Kidney epithelial cell (primary cell): ENCODE measurements at regions not wholly inside any gene's neighbourhood (a gene's known extent, or its start where the extent isn't known, plus 50 kb on each side); places are given as distances from the start of the nearest gene placed in this dataset.
A peak's percentile ranks its signal among the peaks of the same experiment; 100 is the strongest.

Experiments used
- DNase-seq: peaks from one replicate; pipeline ENCODE4 v3.0.0-alpha.2; 2010; ENCODE audit warnings: low read depth
- H3K27me3 ChIP-seq: 2 replicates; pipeline ENCODE4 v1.6.0; 2011; ENCODE audit warnings: low read length; ENCODE audit not compliant: control insufficient read depth, insufficient read depth
- H3K36me3 ChIP-seq: 2 replicates; pipeline ENCODE4 v1.5.1; 2011; ENCODE audit warnings: low read length; ENCODE audit not compliant: control insufficient read depth, insufficient read depth
- H3K4me3 ChIP-seq: 2 replicates; pipeline ENCODE4 v1.5.1; 2011; ENCODE audit warnings: low read depth, mild to moderate bottlenecking, control low read depth, low read length
- CTCF ChIP-seq: IDR thresholded peaks from 2 replicates; pipeline ENCODE4 v1.5.1; 2011; ENCODE audit warnings: mild to moderate bottlenecking, moderate library complexity, low read length, control low read depth, inconsistent platforms; ENCODE audit not compliant: insufficient read depth, poor library complexity, severe bottlenecking

GRCh38 chr18:21997207-21998143, 171.9 kb upstream of the GATA6 start:
- no peak overlapping the region for H3K4me3 ChIP-seq
- no peaks in the 10 kb centered on the region for H3K36me3 ChIP-seq
- DNase-seq = no peak
- peak; percentile 73 for TF ChIP-seq CTCF
- H3K27me3 ChIP-seq = no peaks in the 10 kb centered on the region

GRCh38 chr18:21998486-21998885, 170.9 kb upstream of the GATA6 start:
- H3K27me3 ChIP-seq = no peaks in the 10 kb centered on the region
- DNase-seq = no peak
- H3K4me3 ChIP-seq = no peak overlapping the region
- TF ChIP-seq CTCF = no peak
- H3K36me3 ChIP-seq = no peaks in the 10 kb centered on the region

- Histone ChIP-seq H3K36me3 (no peaks in the 10 kb centered on the region), H3K4me3 (no peak overlapping the region), H3K27me3 (no peaks in the 10 kb centered on the region)
- DNase-seq = no peak
- no peak for TF ChIP-seq CTCF
These were observed 167.4 kb upstream of the GATA6 start for GRCh38 chr18:22001912-22002487.

GRCh38 chr18:22005191-22005841, 164.1 kb upstream of the GATA6 start:
- Histone ChIP-seq H3K36me3 (no peaks in the 10 kb centered on the region), H3K4me3 (no peak overlapping the region), H3K27me3 (no peaks in the 10 kb centered on the region)
- no peak for TF ChIP-seq CTCF
- no peak for DNase-seq

- TF ChIP-seq CTCF = no peak
- H3K36me3 ChIP-seq = no peaks in the 10 kb centered on the region
- H3K27me3 ChIP-seq = no peaks in the 10 kb centered on the region
- H3K4me3 ChIP-seq = no peak overlapping the region
- DNase-seq = no peak
These were observed 162.9 kb upstream of the GATA6 start for GRCh38 chr18:22006458-22006857.
